IMR-90 (cell line): ENCODE measurements at regions not wholly inside any gene's neighbourhood (a gene's known extent, or its start where the extent isn't known, plus 50 kb on each side); places are given as distances from the start of the nearest gene placed in this dataset.

ENCODE experiments used
- ATAC-seq: fragments of 200-7000 bp; cut with Tn5 transposase; 2 replicates; pipeline ENCODE4 v1.9.1; 2020; ENCODE audit warnings: low read depth, mild to moderate bottlenecking, moderate library complexity
- BruUV-seq: library from RNA; stranded (reverse); fragments of 400-500 nt; replicated peaks from 2 replicates; lab custom pipeline; 2021; lab: Mats Ljungman, UMichigan
- CTCF ChIA-PET: fragments of 300-600 bp; formaldehyde crosslinking; extraction: SDS; loops from one replicate; lab custom pipeline; 2021; ENCODE audit warnings: antibody characterized with exemption; lab: Yijun Ruan, JAX
- POLR2A ChIA-PET: fragments of 300-600 bp; sonication (Branson Sonifier 250); formaldehyde crosslinking; loops from one replicate; lab custom pipeline; 2022; ENCODE audit warnings: antibody characterized with exemption; ENCODE audit not compliant: unreplicated experiment; lab: Charles Lee
- DNase-seq: peaks from one replicate; pipeline ENCODE4 v3.0.0; 2013
- H2AFZ ChIP-seq: replicated peaks from 2 replicates; pipeline ENCODE3; 2013; ENCODE audit warnings: low read length, mild to moderate bottlenecking; ENCODE audit not compliant: poor library complexity
- H2AK5ac ChIP-seq: 2 replicates; pipeline ENCODE4 v1.6.1; 2013; ENCODE audit warnings: low read depth, low read length, inconsistent platforms
- H2AK9ac ChIP-seq: replicated peaks from 2 replicates; pipeline ENCODE3; 2013; ENCODE audit warnings: mild to moderate bottlenecking, low read depth, low read length, moderate library complexity; ENCODE audit not compliant: poor library complexity
- H2BK120ac ChIP-seq: 2 replicates; pipeline ENCODE4 v1.6.1; 2013; ENCODE audit warnings: low read depth, low read length, inconsistent platforms
- H2BK15ac ChIP-seq: 3 replicates; pipeline ENCODE4 v1.6.1; 2013; ENCODE audit warnings: low read depth, low read length, inconsistent platforms
- H2BK20ac ChIP-seq: 2 replicates; pipeline ENCODE4 v1.6.1; 2013; ENCODE audit warnings: low read depth, mild to moderate bottlenecking, inconsistent platforms, low read length, moderate library complexity
- H2BK5ac ChIP-seq: 2 replicates; pipeline ENCODE4 v1.6.1; 2013; ENCODE audit warnings: mild to moderate bottlenecking, low read depth, low read length, inconsistent platforms; ENCODE audit not compliant: poor library complexity, severe bottlenecking
- H3K14ac ChIP-seq: replicated peaks from 2 replicates; pipeline ENCODE4 v1.6.1; 2013; ENCODE audit warnings: low read depth, low read length, inconsistent platforms
- H3K18ac ChIP-seq: 2 replicates; pipeline ENCODE4 v1.6.1; 2013; ENCODE audit warnings: low read depth, low read length, control low read depth
- H3K23ac ChIP-seq: 2 replicates; pipeline ENCODE4 v1.6.1; 2013; ENCODE audit warnings: low read depth, low read length, inconsistent platforms
- H3K27ac ChIP-seq: 2 replicates; pipeline ENCODE4 v1.5.1; 2013; ENCODE audit warnings: mild to moderate bottlenecking, control low read depth, low read length; ENCODE audit not compliant: insufficient read depth
- H3K27me3 ChIP-seq: 2 replicates; pipeline ENCODE4 v1.6.1; 2013; ENCODE audit warnings: low read length; ENCODE audit not compliant: control insufficient read depth, insufficient read depth
- H3K36me3 ChIP-seq: 2 replicates; pipeline ENCODE4 v1.6.1; 2013; ENCODE audit warnings: low read length, mixed read lengths; ENCODE audit not compliant: control insufficient read depth, insufficient read depth
- H3K4ac ChIP-seq: 2 replicates; pipeline ENCODE4 v1.6.1; 2013; ENCODE audit warnings: low read depth, low read length, inconsistent platforms
- H3K4me1 ChIP-seq: 2 replicates; pipeline ENCODE4 v1.6.1; 2013; ENCODE audit warnings: low read length, mixed read lengths; ENCODE audit not compliant: control insufficient read depth, insufficient read depth
- H3K4me2 ChIP-seq: 2 replicates; pipeline ENCODE4 v1.6.1; 2013; ENCODE audit warnings: low read depth, mild to moderate bottlenecking, control low read depth, low read length, moderate library complexity
- H3K4me3 ChIP-seq: 2 replicates; pipeline ENCODE4 v1.5.1; 2013; ENCODE audit warnings: low read depth, mild to moderate bottlenecking, control low read depth, low read length, moderate library complexity; ENCODE audit not compliant: insufficient read depth
- H3K56ac ChIP-seq: 2 replicates; pipeline ENCODE4 v1.6.1; 2013; ENCODE audit warnings: low read length, inconsistent platforms; ENCODE audit not compliant: insufficient read depth; ENCODE audit errors: extremely low read depth
- H3K79me1 ChIP-seq, 2 experiments: 2 replicates each; pipeline ENCODE4 v1.6.1; 2013; ENCODE audit warnings: low read length in 2 of 2, inconsistent platforms in 1 of 2, low read depth in 1 of 2
- H3K9ac ChIP-seq: 2 replicates; pipeline ENCODE4 v1.6.1; 2013; ENCODE audit warnings: low read depth, low read length, control low read depth
- H3K9me1 ChIP-seq: 2 replicates; pipeline ENCODE4 v1.6.1; 2013; ENCODE audit warnings: low read length, inconsistent platforms; ENCODE audit not compliant: insufficient read depth
- H3K9me3 ChIP-seq: 2 replicates; pipeline ENCODE4 v1.6.1; 2013; ENCODE audit warnings: low read length; ENCODE audit not compliant: control insufficient read depth, insufficient read depth
- H4K20me1 ChIP-seq: 2 replicates; pipeline ENCODE4 v1.6.1; 2013; ENCODE audit warnings: low read length, inconsistent platforms; ENCODE audit not compliant: insufficient read depth
- H4K5ac ChIP-seq: 2 replicates; pipeline ENCODE4 v1.6.1; 2013; ENCODE audit warnings: mild to moderate bottlenecking, low read depth, low read length, control low read depth
- H4K8ac ChIP-seq, 2 experiments: 2 replicates each; pipeline ENCODE4 v1.6.1; 2013; ENCODE audit warnings: low read depth in 2 of 2, low read length in 2 of 2, control low read depth in 1 of 2, inconsistent platforms in 1 of 2
- H4K91ac ChIP-seq: 2 replicates; pipeline ENCODE4 v1.6.1; 2013; ENCODE audit warnings: low read depth, low read length, inconsistent platforms; ENCODE audit not compliant: insufficient read depth
- BHLHE40 ChIP-seq: fragments of 150-350 bp; IDR thresholded peaks from 2 replicates; pipeline ENCODE4 v1.6.1; 2016; ENCODE audit warnings: mild to moderate bottlenecking, low read depth, low read length
- CHD1 ChIP-seq: IDR thresholded peaks from 2 replicates; pipeline ENCODE4 v1.6.1; 2012; ENCODE audit warnings: low read depth, low read length, improper control_type of control experiment
- ELK1 ChIP-seq: fragments of 150-350 bp; IDR thresholded peaks from 2 replicates; pipeline ENCODE4 v1.6.1; 2016; ENCODE audit warnings: low read depth, mild to moderate bottlenecking, low read length, moderate library complexity, borderline replicate concordance
- FOS ChIP-seq: fragments of 150-350 bp; IDR thresholded peaks from 2 replicates; pipeline ENCODE4 v1.6.1; 2016; ENCODE audit warnings: low read depth, low read length
- MAZ ChIP-seq: IDR thresholded peaks from 2 replicates; pipeline ENCODE4 v1.6.1; 2012; ENCODE audit warnings: low read depth, mild to moderate bottlenecking, low read length, improper control_type of control experiment, moderate library complexity, borderline replicate concordance
- NFE2L2 ChIP-seq: fragments of 150-350 bp; IDR thresholded peaks from 2 replicates; pipeline ENCODE4 v1.6.1; 2016; ENCODE audit warnings: low read depth, mild to moderate bottlenecking, low read length
- RAD21 ChIP-seq: IDR thresholded peaks from 2 replicates; pipeline ENCODE4 v1.6.1; 2012; ENCODE audit warnings: low read length, improper control_type of control experiment
- RCOR1 ChIP-seq: IDR thresholded peaks from 2 replicates; pipeline ENCODE4 v1.6.1; 2012; ENCODE audit warnings: mild to moderate bottlenecking, low read length, improper control_type of control experiment; ENCODE audit not compliant: insufficient replicate concordance
- USF2 ChIP-seq: fragments of 150-350 bp; IDR thresholded peaks from 2 replicates; pipeline ENCODE4 v1.6.1; 2017; ENCODE audit warnings: mild to moderate bottlenecking, antibody characterized with exemption, low read length, low read depth
- WGBS, 2 experiments: methylation state at CpG; one replicate each; pipeline versions ENCODE4 v1.1.5 to v1.1.7; 2013; ENCODE audit warnings: missing lambda C conversion rate in 2 of 2; ENCODE audit not compliant: insufficient read length in 1 of 2; ENCODE audit errors: extremely low coverage in 2 of 2; 5-methylcytosine and 5-hydroxymethylcytosine counted together
- dilution Hi-C: fragments of 300-500 bp; cut with HindIII; formaldehyde crosslinking; loops from one replicate; pipeline ENCODE4 v1.14.3; 2018; ENCODE audit warnings: low sequenced_read_pairs; ENCODE audit not compliant: unreplicated experiment
- in situ Hi-C: fragments of 300-500 bp; cut with MboI; formaldehyde crosslinking; loops from 3 replicates; pipeline ENCODE4 v1.14.3; 2019; ENCODE audit warnings: low sequenced_read_pairs, inconsistent platforms, mixed read lengths
- intact Hi-C: fragments of 100-400 bp; cut with micrococcal nuclease; formaldehyde crosslinking; loops from 2 replicates; pipeline ENCODE4 v1.10.0; 2022

- in situ Hi-C loops: no loop called here
- Histone ChIP-seq H3K14ac (no peak overlapping the region), H3K9ac (no peak overlapping the region), H2AK5ac (no peak overlapping the region), H3K36me3 (no peaks in the 10 kb centered on the region), H2BK20ac (no peak overlapping the region), H3K27ac (no peak overlapping the region), H2AK9ac (no peak overlapping the region), H3K4me2 (no peak overlapping the region), H3K9me3 (no peaks in the 10 kb centered on the region), H2BK120ac (no peak overlapping the region), H3K27me3 (no peaks in the 10 kb centered on the region), H3K79me1 (no peaks in the 10 kb centered on the region), H3K56ac (no peak overlapping the region), H4K8ac (no peak overlapping the region), H3K9me1 (no peaks in the 10 kb centered on the region), H3K4me3 (no peak overlapping the region), H2BK5ac (no peak overlapping the region), H3K4ac (no peak overlapping the region), H4K91ac (no peak overlapping the region), H3K18ac (no peak overlapping the region), H4K20me1 (no peaks in the 10 kb centered on the region), H3K23ac (no peak overlapping the region), H4K5ac (no peak overlapping the region), H2BK15ac (no peak overlapping the region), H2AFZ (no peak overlapping the region), H3K4me1 (peaks cover 2% of the 10 kb centered on the region; the same call in 1 of the 2 replicates)
- BruUV-seq: no TSS peak
- ChIA-PET CTCF (interaction anchor here (0.6 kb wide), 1 partner anchor 642 kb away, joined by 8 read pairs; no protein-coding TSS in a partner anchor), POLR2A (no interaction called here)
- no peak for ATAC-seq
- DNase-seq: no peak
- 80% methylated on average over 1 of the region's 6 CpGs; no CpG with 5 or more reads in 1 of the 2 experiments for WGBS, 2 experiments
- dilution Hi-C loops: no loop called here
- intact Hi-C loops: no loop called here
- no peak for TF ChIP-seq FOS
- TF ChIP-seq RAD21: no peak
- no peak for TF ChIP-seq USF2
- no peak for TF ChIP-seq ELK1
- no peak for TF ChIP-seq MAZ
- TF ChIP-seq NFE2L2: no peak
- TF ChIP-seq BHLHE40: no peak
- TF ChIP-seq RCOR1: no peak
- TF ChIP-seq CHD1: no peak
Observed at GRCh38 chr2:12073217-12073852, 326.9 kb downstream of the LPIN1 start.
